GM23338 (cell line): ENCODE measurements at regions not wholly inside any gene's neighbourhood (a gene's known extent, or its start where the extent isn't known, plus 50 kb on each side); places are given as distances from the start of the nearest gene placed in this dataset.

Experiments
- ATAC-seq: fragments of 200-7000 bp; cut with Tn5 transposase; 3 replicates; pipeline ENCODE4 v1.9.1; 2020
- DNase-seq: peaks from one replicate; pipeline ENCODE4 v3.0.0-alpha.2; 2015; ENCODE audit warnings: low spot score
- H2AFZ ChIP-seq: fragments of 200-600 bp; sonication (generic); 2 replicates; pipeline ENCODE4 v1.8.0; 2016; ENCODE audit warnings: antibody characterized with exemption, mild to moderate bottlenecking, moderate library complexity
- H3F3A ChIP-seq: fragments of 200-600 bp; sonication (generic); replicated peaks from 2 replicates; pipeline ENCODE4 v1.8.0; 2017; ENCODE audit warnings: antibody characterized with exemption, mixed run types, low read depth
- H3K27ac ChIP-seq: fragments of 200-600 bp; sonication (generic); 2 replicates; pipeline ENCODE4 v1.6.1; 2016; ENCODE audit warnings: low read depth
- H3K27me3 ChIP-seq: fragments of 200-600 bp; sonication (generic); 2 replicates; pipeline ENCODE4 v1.8.0; 2016; ENCODE audit warnings: mild to moderate bottlenecking, mixed run types, moderate library complexity; ENCODE audit not compliant: insufficient read depth
- H3K36me3 ChIP-seq: fragments of 200-600 bp; sonication (generic); 2 replicates; pipeline ENCODE4 v1.8.0; 2016; ENCODE audit warnings: mild to moderate bottlenecking; ENCODE audit not compliant: insufficient read depth
- H3K4me1 ChIP-seq: fragments of 200-600 bp; sonication (generic); 2 replicates; pipeline ENCODE4 v1.8.0; 2016; ENCODE audit warnings: mild to moderate bottlenecking, moderate library complexity; ENCODE audit not compliant: insufficient read depth
- H3K4me2 ChIP-seq: fragments of 200-600 bp; sonication (generic); 2 replicates; pipeline ENCODE4 v1.7.1; 2017; ENCODE audit warnings: mixed run types
- H3K4me3 ChIP-seq: fragments of 200-600 bp; sonication (generic); 2 replicates; pipeline ENCODE4 v1.6.1; 2016; ENCODE audit warnings: mixed run types
- H3K79me2 ChIP-seq: fragments of 200-600 bp; sonication (generic); replicated peaks from 2 replicates; pipeline ENCODE4 v1.8.0; 2017; ENCODE audit warnings: mild to moderate bottlenecking; ENCODE audit not compliant: insufficient read depth
- H3K9me2 ChIP-seq: fragments of 200-600 bp; sonication (generic); 2 replicates; pipeline ENCODE4 v1.8.0; 2017; ENCODE audit not compliant: insufficient read depth
- H4K20me1 ChIP-seq: fragments of 200-600 bp; sonication (generic); replicated peaks from 2 replicates; pipeline ENCODE4 v1.8.0; 2017; ENCODE audit warnings: mild to moderate bottlenecking; ENCODE audit not compliant: insufficient read depth
- H3K27ac Mint-ChIP-seq: 2 replicates; pipeline ENCODE4 v1.8.0; 2020; ENCODE audit warnings: inconsistent platforms, mild to moderate bottlenecking, moderate library complexity, mixed read lengths
- H3K27me3 Mint-ChIP-seq: 3 replicates; pipeline ENCODE4 v1.8.0; 2022; ENCODE audit warnings: low read depth, mild to moderate bottlenecking, moderate library complexity, mixed read lengths, inconsistent platforms; ENCODE audit not compliant: insufficient read depth, poor library complexity
- H3K36me3 Mint-ChIP-seq: 3 replicates; pipeline ENCODE4 v1.8.0; 2021; ENCODE audit warnings: low read depth, mild to moderate bottlenecking, inconsistent platforms, moderate library complexity, mixed read lengths
- H3K4me1 Mint-ChIP-seq: 3 replicates; pipeline ENCODE4 v1.8.0; 2020; ENCODE audit warnings: mild to moderate bottlenecking, inconsistent platforms, mixed read lengths
- H3K4me3 Mint-ChIP-seq: 3 replicates; pipeline ENCODE4 v1.8.0; 2021; ENCODE audit warnings: moderate library complexity, mild to moderate bottlenecking, inconsistent platforms, mixed read lengths
- H3K9me3 Mint-ChIP-seq: 3 replicates; pipeline ENCODE4 v1.8.0; 2020; ENCODE audit warnings: moderate library complexity, mild to moderate bottlenecking, inconsistent platforms, mixed read lengths
- CREB1 ChIP-seq: fragments of 250-450 bp; sonication (Bioruptor Pico); IDR thresholded peaks from 2 replicates; pipeline ENCODE4 v1.5.0; 2020; ENCODE audit warnings: low read depth, mild to moderate bottlenecking, moderate library complexity
- CTCF ChIP-seq, 2 experiments: fragments of 200-600 bp in 1 of 2; sonication (generic) in 1 of 2; conservative IDR thresholded peaks; 2 replicates each; pipeline versions ENCODE4 v1.5.1 to v1.6.1; 2016 to 2017; ENCODE audit warnings: antibody characterized with exemption in 2 of 2, low read depth in 2 of 2, mild to moderate bottlenecking in 2 of 2, moderate library complexity in 1 of 2
- ETS1 ChIP-seq: IDR thresholded peaks from 2 replicates; pipeline ENCODE4 v1.6.1; 2016; ENCODE audit warnings: antibody characterized with exemption
- NANOG ChIP-seq: IDR thresholded peaks from 2 replicates; pipeline ENCODE4 v1.6.1; 2016; ENCODE audit warnings: antibody characterized with exemption, borderline replicate concordance
- POLR2AphosphoS5 ChIP-seq: IDR thresholded peaks from 2 replicates; pipeline ENCODE4 v1.6.1; 2016; ENCODE audit warnings: antibody characterized with exemption, low read depth
- STAT1 ChIP-seq: IDR thresholded peaks from one replicate; pipeline ENCODE4 v1.6.1; 2016; ENCODE audit warnings: antibody characterized with exemption; ENCODE audit not compliant: unreplicated experiment
- ZNF462 ChIP-seq: fragments of 250-450 bp; sonication (Bioruptor Pico); IDR thresholded peaks from 2 replicates; pipeline ENCODE4 v1.5.0; 2020; ENCODE audit warnings: mild to moderate bottlenecking, moderate library complexity

- H2AFZ ChIP-seq: no peak overlapping the region
- Mint-ChIP-seq H3K36me3 (peaks cover 17% of the 10 kb centered on the region), H3K4me3 (peak overlapping the region; percentile 64), H3K27ac (peak overlapping the region; percentile 96), H3K9me3 (peaks cover 12% of the 10 kb centered on the region), H3K4me1 (peaks cover 37% of the 10 kb centered on the region), H3K27me3 (peaks cover 10% of the 10 kb centered on the region)
- no peaks in the 10 kb centered on the region for H3K27me3 ChIP-seq
- peak overlapping the region; percentile 74; the same call in 1 of the 2 replicates for H3K4me3 ChIP-seq
- no peaks in the 10 kb centered on the region for H3K36me3 ChIP-seq
- H3K4me1 ChIP-seq: peaks cover 24% of the 10 kb centered on the region
- H4K20me1 ChIP-seq: no peaks in the 10 kb centered on the region
- peak overlapping the region; percentile 99 for H3K27ac ChIP-seq
- H3F3A ChIP-seq: peaks cover 22% of the 10 kb centered on the region
- H3K9me2 ChIP-seq: 0 out of 2 replicates have a peak, but pooled peaks cover 2% of the 10 kb centered on the region
- peak; percentile 18; the same call in 1 of the 2 replicates for TF ChIP-seq CREB1 (CRISPR knock-in tag)
- no peak for TF ChIP-seq STAT1
- peak; percentile 82 for TF ChIP-seq NANOG
- TF ChIP-seq ZNF462 (CRISPR knock-in tag): peak; percentile 21; the same call in 1 of the 2 replicates
- no peak for TF ChIP-seq CTCF (conservative IDR thresholded peaks at IDR 0.05; ENCODE audit: low read depth in 2 of 2)
- TF ChIP-seq ETS1: peak; percentile 29; the same call in 1 of the 2 replicates
- TF ChIP-seq POLR2AphosphoS5: peak; percentile 39; the same call in 1 of the 2 replicates
- ATAC-seq (peak; percentile 69), DNase-seq (peak; percentile 98)
- no peaks in the 10 kb centered on the region; the same call in 1 of the 2 replicates for H3K79me2 ChIP-seq
- H3K4me2 ChIP-seq: peak overlapping the region; percentile 93; the same call in 1 of the 2 replicates
Observed at GRCh38 chr4:26030260-26030667, 116.2 kb downstream of the SMIM20 start.
